H1 (cell line): ENCODE measurements at regions not wholly inside any gene's neighbourhood (a gene's known extent, or its start where the extent isn't known, plus 50 kb on each side); places are given as distances from the start of the nearest gene placed in this dataset.

Experiments
- CTCF ChIA-PET: fragments of 300-600 bp; sonication (Branson Sonifier 250); formaldehyde crosslinking; loops from one replicate; lab custom pipeline; 2021; ENCODE audit not compliant: partially characterized antibody; lab: Charles Lee
- POLR2A ChIA-PET: fragments of 300-600 bp; sonication (Branson Sonifier 250); formaldehyde crosslinking; loops from one replicate; lab custom pipeline; 2021; ENCODE audit warnings: inconsistent platforms; ENCODE audit not compliant: partially characterized antibody; lab: Charles Lee
- DNase-seq, 2 experiments: peaks; one replicate each; pipeline versions ENCODE4 v3.0.0 to v3.0.0-alpha.2; 2010 to 2022; ENCODE audit warnings: low spot score in 2 of 2, low read depth in 1 of 2, mixed read lengths in 1 of 2
- FAIRE-seq: peaks from 2 replicates; lab custom pipeline; 2011; peaks lifted over from hg19 to GRCh38; lab: Jason Lieb, UNC
- H2AFZ ChIP-seq: 2 replicates; pipeline ENCODE4 v1.8.1; 2012; ENCODE audit warnings: low read length, inconsistent platforms
- H2AK5ac ChIP-seq: 2 replicates; pipeline ENCODE4 v1.6.1; 2013; ENCODE audit warnings: low read depth, low read length
- H2BK120ac ChIP-seq: replicated peaks from 2 replicates; pipeline ENCODE3; 2013; ENCODE audit warnings: low read depth, low read length, inconsistent platforms
- H2BK12ac ChIP-seq: 2 replicates; pipeline ENCODE4 v1.6.1; 2013; ENCODE audit warnings: low read depth, low read length
- H2BK15ac ChIP-seq: 2 replicates; pipeline ENCODE4 v1.6.1; 2013; ENCODE audit warnings: low read length
- H2BK20ac ChIP-seq: 2 replicates; pipeline ENCODE4 v1.6.1; 2013; ENCODE audit warnings: low read length
- H2BK5ac ChIP-seq: 2 replicates; pipeline ENCODE4 v1.6.1; 2013; ENCODE audit warnings: low read depth, low read length
- H3K14ac ChIP-seq: 2 replicates; pipeline ENCODE4 v1.6.1; 2013; ENCODE audit warnings: inconsistent platforms; ENCODE audit not compliant: insufficient read length
- H3K18ac ChIP-seq: 2 replicates; pipeline ENCODE4 v1.6.1; 2013; ENCODE audit warnings: low read length; ENCODE audit errors: extremely low read depth
- H3K23ac ChIP-seq: 2 replicates; pipeline ENCODE4 v1.6.1; 2013; ENCODE audit warnings: inconsistent platforms; ENCODE audit not compliant: insufficient read length
- H3K23me2 ChIP-seq: 2 replicates; pipeline ENCODE4 v1.6.1; 2013; ENCODE audit warnings: low read depth, low read length
- H3K27ac ChIP-seq: 2 replicates; pipeline ENCODE4 v1.6.1; 2011; ENCODE audit warnings: low read depth, low read length, inconsistent platforms
- H3K27me3 ChIP-seq, 4 experiments: replicated peaks in 1 of 4; 1 replicate in 1 of 4; 2 replicates in 3 of 4; pipeline versions ENCODE4 v1.6.1 to v1.8.1; 2011 to 2013; ENCODE audit warnings: low read length in 3 of 4, mild to moderate bottlenecking in 3 of 4, inconsistent platforms in 2 of 4, mixed read lengths in 2 of 4, moderate library complexity in 1 of 4; ENCODE audit not compliant: control insufficient read depth in 3 of 4, insufficient read depth in 3 of 4; ENCODE audit errors: extremely low read depth in 1 of 4
- H3K36me3 ChIP-seq, 4 experiments: 2 replicates each; pipeline versions ENCODE4 v1.6.1 to v1.8.1; 2011 to 2013; ENCODE audit warnings: mild to moderate bottlenecking in 4 of 4, low read length in 3 of 4, moderate library complexity in 2 of 4, control low read depth in 1 of 4, inconsistent platforms in 1 of 4; ENCODE audit not compliant: insufficient read depth in 4 of 4, control insufficient read depth in 2 of 4
- H3K4ac ChIP-seq: replicated peaks from 2 replicates; pipeline ENCODE3; 2013; ENCODE audit warnings: low read length, low read depth, mixed read lengths, inconsistent platforms; ENCODE audit not compliant: insufficient read length
- H3K4me1 ChIP-seq, 4 experiments: replicated peaks in 1 of 4; 1 replicate in 1 of 4; 2 replicates in 3 of 4; pipeline versions ENCODE4 v1.6.1 to v1.8.1; 2011 to 2013; ENCODE audit warnings: low read length in 3 of 4, inconsistent platforms in 2 of 4, mixed read lengths in 1 of 4; ENCODE audit not compliant: insufficient read depth in 4 of 4, control insufficient read depth in 3 of 4
- H3K4me2 ChIP-seq, 2 experiments: 2 replicates each; pipeline versions ENCODE4 v1.6.1 to v1.8.1; 2011 to 2013; ENCODE audit warnings: low read depth in 2 of 2, low read length in 2 of 2, control low read depth in 1 of 2, inconsistent platforms in 1 of 2, mild to moderate bottlenecking in 1 of 2; ENCODE audit not compliant: insufficient read depth in 1 of 2
- H3K4me3 ChIP-seq, 4 experiments: fragments of 200-600, 300-600 bp in 1 of 4; sonication (generic), shearing (Covaris generic), sonication (Bioruptor Twin) in 1 of 4; 2 replicates each; pipeline versions ENCODE4 v1.5.1 to v1.8.1; 2011 to 2016; ENCODE audit warnings: low read length in 4 of 4, low read depth in 3 of 4, control low read depth in 2 of 4, inconsistent platforms in 2 of 4, mild to moderate bottlenecking in 2 of 4, mixed read lengths in 1 of 4, moderate library complexity in 1 of 4; ENCODE audit not compliant: insufficient read depth in 2 of 4; ENCODE audit errors: extremely low read depth in 1 of 4
- H3K56ac ChIP-seq: replicated peaks from 2 replicates; pipeline ENCODE3; 2013; ENCODE audit warnings: low read depth, mild to moderate bottlenecking, mixed read lengths, low read length, inconsistent platforms; ENCODE audit not compliant: insufficient read length
- H3K79me1 ChIP-seq: 2 replicates; pipeline ENCODE4 v1.6.1; 2013; ENCODE audit warnings: low read depth, low read length, control low read depth
- H3K79me2 ChIP-seq, 2 experiments: 2 replicates each; pipeline versions ENCODE4 v1.6.1 to v1.8.1; 2012 to 2013; ENCODE audit warnings: low read length in 2 of 2, mild to moderate bottlenecking in 2 of 2, inconsistent platforms in 1 of 2; ENCODE audit not compliant: insufficient read depth in 2 of 2, control insufficient read depth in 1 of 2
- H3K9ac ChIP-seq, 4 experiments: replicated peaks in 1 of 4; 1 replicate in 1 of 4; 2 replicates in 3 of 4; pipeline versions ENCODE4 v1.6.1 to v1.8.1; 2011 to 2013; ENCODE audit warnings: low read depth in 3 of 4, low read length in 3 of 4, control low read depth in 2 of 4, mild to moderate bottlenecking in 2 of 4, moderate library complexity in 2 of 4, inconsistent platforms in 1 of 4; ENCODE audit errors: extremely low read depth in 1 of 4
- H3K9me3 ChIP-seq, 2 experiments: 2 replicates each; pipeline versions ENCODE4 v1.6.1 to v1.8.1; 2012 to 2013; ENCODE audit warnings: mild to moderate bottlenecking in 2 of 2, moderate library complexity in 2 of 2, control low read depth in 1 of 2, inconsistent platforms in 1 of 2, low read depth in 1 of 2, low read length in 1 of 2, mixed read lengths in 1 of 2; ENCODE audit not compliant: insufficient read depth in 2 of 2
- H4K20me1 ChIP-seq, 2 experiments: replicated peaks in 1 of 2; 2 replicates each; pipeline versions ENCODE3 to v1.8.1; 2011 to 2013; ENCODE audit warnings: inconsistent platforms in 2 of 2, low read length in 2 of 2, mild to moderate bottlenecking in 1 of 2; ENCODE audit not compliant: insufficient read depth in 2 of 2, control insufficient read depth in 1 of 2
- H4K5ac ChIP-seq: 2 replicates; pipeline ENCODE4 v1.6.1; 2013; ENCODE audit warnings: low read length, low read depth, mixed read lengths, inconsistent platforms; ENCODE audit not compliant: insufficient read length
- H4K8ac ChIP-seq: 2 replicates; pipeline ENCODE4 v1.8.0; 2013; ENCODE audit warnings: mild to moderate bottlenecking, moderate library complexity, low read length, inconsistent platforms; ENCODE audit not compliant: insufficient read depth; ENCODE audit errors: extremely low read depth
- H4K91ac ChIP-seq: replicated peaks from 2 replicates; pipeline ENCODE3; 2013; ENCODE audit warnings: low read length, mixed read lengths, inconsistent platforms; ENCODE audit not compliant: insufficient read length
- CREB1 ChIP-seq: IDR thresholded peaks from 2 replicates; pipeline ENCODE4 v1.6.1; 2012; ENCODE audit warnings: inconsistent platforms
- POLR2AphosphoS5 ChIP-seq: IDR thresholded peaks from 2 replicates; pipeline ENCODE4 v1.6.1; 2011; ENCODE audit warnings: low read depth, low read length
- SP4 ChIP-seq: IDR thresholded peaks from 2 replicates; pipeline ENCODE4 v1.6.1; 2012; ENCODE audit warnings: low read length, inconsistent platforms
- SRF ChIP-seq: IDR thresholded peaks from 2 replicates; pipeline ENCODE4 v1.6.1; 2011; ENCODE audit warnings: mild to moderate bottlenecking, low read depth, low read length, moderate library complexity
- SUZ12 ChIP-seq: fragments of 200-600 bp; sonication (generic); IDR thresholded peaks from 2 replicates; pipeline ENCODE4 v1.6.1; 2012; ENCODE audit warnings: mild to moderate bottlenecking, inconsistent platforms, low read length, moderate library complexity, mixed read lengths
- TBP ChIP-seq: IDR thresholded peaks from 2 replicates; pipeline ENCODE4 v1.6.1; 2011; ENCODE audit warnings: low read depth, low read length, improper control_type of control experiment
- WGBS, 2 experiments: shearing (Covaris generic) in 1 of 2; methylation state at CpG; one replicate each; pipeline versions ENCODE4 v1.1.6 to v1.1.7; 2013 to 2015; ENCODE audit warnings: low lambda C conversion rate in 2 of 2, mixed read lengths in 2 of 2, inconsistent platforms in 1 of 2, low coverage in 1 of 2, missing lambda C conversion rate in 1 of 2; ENCODE audit not compliant: insufficient replicate concordance in 2 of 2, insufficient coverage in 1 of 2, insufficient read length in 1 of 2; ENCODE audit errors: extremely low coverage in 1 of 2, missing lambda C conversion rate in 1 of 2; 5-methylcytosine and 5-hydroxymethylcytosine counted together

DNA sequence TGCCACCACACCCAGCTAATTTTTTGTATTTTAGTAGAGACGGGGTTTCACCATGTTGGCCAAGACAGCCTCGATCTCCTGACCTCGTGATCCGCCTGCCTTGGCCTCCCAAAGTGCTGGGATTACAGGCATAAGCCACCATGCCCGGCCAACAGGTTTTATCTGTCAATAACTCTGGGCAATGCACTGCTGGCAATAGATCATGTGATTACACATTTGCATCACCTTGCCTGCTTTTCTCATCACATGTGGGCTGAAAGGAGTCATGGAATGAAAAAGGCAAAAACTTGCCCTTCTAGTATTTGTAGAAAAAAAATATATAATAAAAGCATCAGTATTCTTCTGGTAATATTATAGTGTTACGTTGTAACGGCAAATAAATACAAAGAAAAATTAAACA lies 164.5 kb downstream of the NHLRC3 start:
- H3K18ac ChIP-seq, result no peak overlapping the region
- CTCF ChIA-PET, result interaction anchor here (1.0 to 2.7 kb wide), 3 partner anchors 8 to 61 kb away, joined by 4 to 14 read pairs (median 5); no protein-coding TSS in a partner anchor
- H3K9me3 ChIP-seq, result no peaks in the 10 kb centered on the region
- H2AK5ac ChIP-seq, result no peak overlapping the region
- no peak overlapping the region for H2BK20ac ChIP-seq
- no peak overlapping the region for H2BK15ac ChIP-seq
- H3K9ac ChIP-seq, result no peak overlapping the region
- no peak overlapping the region for H2AFZ ChIP-seq
- no peak overlapping the region for H3K27ac ChIP-seq
- H3K23me2 ChIP-seq, result no peaks in the 10 kb centered on the region
- H3K4me3 ChIP-seq, result no peak overlapping the region
- no peaks in the 10 kb centered on the region for H3K36me3 ChIP-seq
- DNase-seq, result no peak
- H2BK12ac ChIP-seq, result no peak overlapping the region
- H3K79me2 ChIP-seq, result no peaks in the 10 kb centered on the region
- no peak overlapping the region for H3K14ac ChIP-seq
- H4K91ac ChIP-seq, result no peak overlapping the region
- H4K20me1 ChIP-seq, result no peaks in the 10 kb centered on the region
- no peaks in the 10 kb centered on the region for H3K27me3 ChIP-seq
- 66% methylated on average over 7 of the region's 7 CpGs; no CpG with 5 or more reads in 1 of the 2 experiments for WGBS, 2 experiments
- no peak overlapping the region for H4K5ac ChIP-seq
- no peak for FAIRE-seq
- H2BK120ac ChIP-seq, result no peak overlapping the region
- H3K4ac ChIP-seq, result no peak overlapping the region
- POLR2A ChIA-PET, result no interaction called here
- no peak overlapping the region for H2BK5ac ChIP-seq
- H3K4me2 ChIP-seq, result no peak overlapping the region
- no peak overlapping the region for H4K8ac ChIP-seq
- H3K23ac ChIP-seq, result no peak overlapping the region
- no peak overlapping the region for H3K56ac ChIP-seq
- no peaks in the 10 kb centered on the region for H3K4me1 ChIP-seq
- H3K79me1 ChIP-seq, result no peaks in the 10 kb centered on the region
- TF ChIP-seq SP4, result no peak
- no peak for TF ChIP-seq CREB1
- no peak for TF ChIP-seq POLR2AphosphoS5
- no peak for TF ChIP-seq SRF
- TF ChIP-seq SUZ12, result no peak
- TF ChIP-seq TBP, result no peak
